ENCODE measurements at regions not wholly inside any gene's neighbourhood (a gene's known extent, or its start where the extent isn't known, plus 50 kb on each side); places are given as distances from the start of the nearest gene placed in this dataset.
"Not testable (repeated sequence)": the region's sequence is repeated elsewhere in the genome, so short reads cannot be mapped to it uniquely, and the experiment has no call there.

DNA sequence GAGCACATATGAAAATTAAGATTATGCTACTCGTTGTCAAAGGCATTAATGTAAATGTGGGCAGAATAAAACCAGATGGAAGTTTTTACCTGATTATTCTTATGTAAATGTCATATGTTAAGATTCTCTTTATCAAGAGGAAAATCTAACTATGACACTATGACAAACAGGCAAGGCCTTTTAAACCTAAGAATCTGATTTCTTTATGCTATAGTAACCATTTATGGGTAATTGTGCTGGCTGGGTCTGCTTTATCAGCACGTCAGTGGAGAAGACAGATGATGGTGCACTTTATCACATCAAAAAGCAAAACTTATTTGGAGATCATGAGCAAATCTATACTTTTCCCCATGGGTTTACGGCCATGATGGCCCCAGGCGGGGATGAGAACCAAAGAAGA, 412.0 kb upstream of the NOX3 start:
- DNase-seq (ENCODE audit: low spot score), result peak; percentile 92

DNA sequence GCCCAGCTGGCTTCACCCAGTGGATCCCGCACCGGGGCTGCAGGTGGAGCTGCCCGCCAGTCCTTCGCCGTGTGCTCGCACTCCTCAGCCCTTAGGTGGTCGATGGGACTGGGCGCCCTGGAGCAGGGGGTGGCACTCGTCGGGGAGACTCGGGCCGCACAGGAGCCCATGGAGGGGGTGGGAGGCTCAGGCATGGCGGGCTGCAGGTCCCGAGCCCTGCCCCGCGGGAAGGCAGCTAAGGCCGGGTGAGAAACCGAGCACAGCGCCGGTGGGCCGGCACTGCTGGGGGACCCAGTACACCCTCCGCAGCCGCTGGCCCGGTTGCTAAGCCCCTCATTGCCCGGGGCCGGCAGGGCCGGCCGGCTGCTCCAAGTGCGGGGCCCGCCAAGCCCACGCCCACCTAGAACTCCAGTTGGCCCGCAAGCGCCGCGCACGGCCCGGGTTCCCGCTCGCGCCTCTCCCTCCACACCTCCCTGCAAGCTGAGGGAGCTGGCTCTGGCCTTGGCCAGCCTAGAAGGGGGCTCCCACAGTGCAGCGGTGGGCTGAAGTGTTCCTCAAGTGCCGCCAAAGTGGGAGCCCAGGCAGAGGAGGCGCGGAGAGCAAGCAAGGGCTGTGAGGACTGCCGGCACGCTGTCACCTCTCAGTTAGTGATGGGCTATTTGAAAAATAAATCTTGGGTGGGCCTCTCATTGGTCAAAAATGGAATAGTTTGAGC, 411.2 kb upstream of the NOX3 start:
- not testable (repeated sequence) for DNase-seq (ENCODE audit: low spot score)

DNA sequence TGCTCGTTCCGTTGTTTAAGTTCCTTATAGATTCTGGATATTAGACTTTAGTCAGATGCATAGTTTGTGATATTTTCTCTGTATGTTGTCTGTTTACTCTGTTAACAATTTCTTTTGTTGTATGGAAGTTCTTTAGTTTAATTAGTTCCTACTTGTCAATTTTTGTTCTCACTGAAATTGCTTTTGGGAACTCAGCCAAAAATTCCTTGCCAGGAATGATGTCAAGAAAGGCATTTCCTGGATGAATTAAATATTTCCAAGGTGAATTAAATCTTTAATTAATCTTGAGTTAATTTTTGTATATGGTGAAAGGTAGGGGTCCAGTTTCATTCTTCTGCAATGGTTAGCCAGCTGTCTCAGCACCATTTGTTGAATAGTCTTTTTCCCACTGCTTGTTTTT, 406.2 kb upstream of the NOX3 start:
- DNase-seq (ENCODE audit: low spot score), result no peak

DNA sequence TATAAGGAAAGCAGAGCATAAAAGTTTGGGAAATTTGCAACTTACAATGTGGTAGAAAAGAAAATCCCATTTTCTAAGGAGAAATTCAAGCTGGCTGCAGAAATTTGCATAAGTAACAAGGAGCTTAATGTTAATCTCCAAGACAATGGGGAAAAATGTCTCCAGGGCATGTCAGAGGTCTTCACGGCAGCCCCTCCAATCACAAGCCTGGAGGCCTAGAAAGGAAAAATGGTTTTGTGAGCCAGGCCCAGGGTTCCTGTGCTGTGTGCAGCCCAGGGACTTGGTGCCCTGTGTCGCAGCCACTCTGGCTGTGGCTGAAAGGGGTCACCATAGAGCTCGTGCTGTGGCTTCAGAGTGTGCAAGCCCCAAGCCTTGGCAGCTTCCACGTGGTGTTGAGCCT, 403.3 kb upstream of the NOX3 start:
- DNase-seq (ENCODE audit: low spot score), result not testable (repeated sequence)

DNA sequence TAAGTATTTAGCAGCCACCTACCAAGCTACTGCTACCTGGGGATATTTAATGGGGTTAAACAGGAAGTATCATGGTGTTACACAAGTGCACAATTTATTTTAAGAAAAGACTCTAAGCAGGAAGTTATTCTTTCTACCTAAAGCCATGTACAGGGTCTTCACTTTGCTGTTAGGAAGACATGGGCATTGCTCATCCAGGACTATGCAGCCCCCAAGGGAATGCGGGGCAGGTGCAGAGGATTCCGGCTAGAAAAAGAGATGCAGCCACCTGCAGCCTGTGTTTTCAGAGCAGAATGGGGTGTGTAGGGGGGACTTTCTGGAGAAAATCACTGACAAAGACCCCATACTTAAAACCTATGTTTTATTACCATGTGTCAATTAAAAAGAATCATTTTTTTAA, 399.1 kb upstream of the NOX3 start:
- DNase-seq (ENCODE audit: low spot score), result no peak

DNA sequence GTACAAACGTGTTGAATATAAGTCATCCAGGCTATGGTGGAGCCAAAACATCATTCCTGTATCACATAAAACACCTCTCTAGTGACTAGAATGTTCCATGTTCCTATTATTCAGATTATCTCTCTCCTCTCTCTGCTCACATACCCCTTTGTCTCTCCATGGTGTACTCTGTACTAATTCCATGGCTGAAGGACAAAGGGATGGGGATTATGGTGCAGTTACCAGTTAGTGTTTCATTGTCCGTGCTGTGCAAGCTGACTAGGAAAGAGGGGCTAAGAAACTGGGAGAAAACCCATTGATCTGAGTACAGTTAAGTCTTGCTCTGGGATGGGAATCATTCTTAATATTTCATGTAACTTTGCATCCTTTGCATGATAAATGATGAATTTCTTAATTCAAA, 397.4 kb upstream of the NOX3 start:
- no peak for DNase-seq (ENCODE audit: low spot score)

DNA sequence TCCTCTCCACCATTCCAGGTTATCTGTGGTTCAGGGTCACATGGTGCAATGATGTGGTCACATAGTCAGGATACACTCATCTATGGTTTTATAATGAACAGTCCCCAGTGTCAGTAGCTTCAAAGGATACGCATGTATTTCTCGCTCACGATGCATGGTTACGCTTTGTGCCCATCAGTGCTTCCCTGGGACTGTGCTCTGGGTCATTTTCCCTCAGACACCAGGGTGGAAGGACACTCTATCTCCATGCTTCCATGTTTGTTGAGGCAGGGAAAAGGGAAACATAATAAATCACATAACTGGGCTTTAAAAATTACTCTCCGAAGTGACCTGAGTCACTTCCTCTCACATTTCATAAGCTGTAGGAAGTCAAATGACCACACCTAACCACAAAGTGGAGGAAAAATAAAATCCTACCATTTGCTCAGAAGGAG, 394.8 kb upstream of the NOX3 start:
- DNase-seq (ENCODE audit: low spot score), result no peak

DNA sequence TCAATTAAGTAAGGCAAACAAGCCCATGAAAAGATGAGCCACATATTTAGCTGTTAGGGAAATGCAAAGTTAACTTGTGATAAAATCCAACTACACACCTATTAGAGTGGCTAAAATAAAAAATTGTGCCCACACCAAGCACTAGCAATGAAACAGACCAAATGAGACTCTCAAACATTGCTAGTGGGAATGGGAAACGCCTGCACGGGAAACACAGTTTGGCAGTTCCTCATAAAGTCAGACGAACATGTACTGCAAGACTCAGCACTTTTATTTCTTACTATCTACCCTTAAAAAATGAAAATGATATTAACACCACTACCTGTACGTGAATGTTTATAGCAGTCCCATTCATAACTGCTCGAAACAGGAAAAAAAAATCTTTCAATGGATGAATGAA, 392.1 kb upstream of the NOX3 start:
- DNase-seq (ENCODE audit: low spot score), result no peak

DNA sequence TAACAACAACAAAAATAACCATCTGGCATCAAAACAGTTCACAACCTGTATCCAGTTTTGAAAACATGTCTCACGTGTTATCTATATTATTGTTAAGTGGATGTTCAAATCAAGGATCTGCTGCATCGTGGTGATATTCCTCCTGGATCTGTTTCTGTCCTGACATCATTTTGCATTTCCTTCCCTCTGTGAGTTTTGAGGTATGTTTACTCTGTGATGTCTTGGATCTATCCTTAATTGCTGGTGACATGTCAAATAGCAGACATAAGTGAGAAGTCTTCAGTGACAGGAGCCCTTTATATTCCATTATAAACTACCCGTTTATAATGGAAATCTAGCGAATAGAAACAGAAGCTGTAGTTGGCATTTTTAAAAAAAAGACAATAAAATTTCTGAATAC, 381.8 kb upstream of the NOX3 start:
- DNase-seq (ENCODE audit: low spot score), result no peak

DNA sequence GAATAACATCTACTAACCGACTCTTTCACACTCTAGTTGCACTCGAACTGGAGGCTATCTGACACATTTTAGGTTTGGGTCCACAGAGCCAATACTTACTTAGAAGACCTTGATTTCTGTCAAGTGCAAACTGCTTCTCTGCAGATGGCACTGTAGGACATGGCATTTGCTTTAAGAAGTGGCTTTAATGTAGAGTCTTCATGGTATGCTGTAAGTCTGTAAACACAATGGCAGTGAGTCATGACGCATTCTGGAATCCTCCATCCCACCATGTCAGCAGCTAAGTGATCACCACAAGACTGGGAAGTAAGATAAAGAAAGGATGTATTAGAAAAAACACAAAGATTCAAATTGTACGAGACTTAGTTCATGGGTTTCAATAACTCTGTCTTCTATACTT, 377.0 kb upstream of the NOX3 start:
- no peak for DNase-seq (ENCODE audit: low spot score)

DNA sequence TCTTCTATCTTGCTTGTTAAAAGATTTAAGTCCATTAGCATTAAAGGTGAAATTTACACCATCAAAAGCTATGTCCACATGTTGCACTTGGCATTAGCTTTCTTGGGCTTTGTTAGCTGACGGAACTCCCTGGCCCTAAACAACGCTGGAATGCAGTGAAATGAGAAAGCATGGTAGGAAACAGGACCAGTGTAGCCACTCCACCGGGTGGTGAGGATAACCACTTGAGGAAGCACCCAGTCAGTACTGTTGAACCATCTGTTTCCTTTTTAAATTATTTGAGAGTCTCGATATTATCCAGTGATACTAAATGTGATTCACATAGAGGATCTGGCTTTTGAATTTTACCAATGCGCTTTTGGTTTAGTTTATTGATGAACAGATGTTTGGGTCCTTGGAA, 374.9 kb upstream of the NOX3 start:
- no peak for DNase-seq (ENCODE audit: low spot score)

DNA sequence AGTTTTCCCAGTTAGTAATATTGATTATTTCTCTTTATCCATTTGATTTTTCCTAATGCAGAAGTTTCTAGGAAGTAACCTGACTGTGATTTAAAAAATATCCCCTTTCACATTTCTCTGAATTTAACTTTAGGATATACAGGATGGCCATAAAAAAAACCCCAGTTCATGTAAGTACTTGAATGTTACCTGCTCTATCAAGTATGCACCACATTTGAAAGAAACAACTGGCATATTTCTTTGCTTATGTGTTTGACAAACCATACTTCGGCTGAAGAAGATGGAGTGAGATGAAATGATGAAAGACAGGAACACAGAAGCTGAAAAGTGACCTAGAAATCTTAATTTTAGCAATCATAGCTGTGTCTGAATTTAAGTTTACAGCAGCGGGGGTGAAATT, 374.0 kb upstream of the NOX3 start:
- no peak for DNase-seq (ENCODE audit: low spot score)

DNA sequence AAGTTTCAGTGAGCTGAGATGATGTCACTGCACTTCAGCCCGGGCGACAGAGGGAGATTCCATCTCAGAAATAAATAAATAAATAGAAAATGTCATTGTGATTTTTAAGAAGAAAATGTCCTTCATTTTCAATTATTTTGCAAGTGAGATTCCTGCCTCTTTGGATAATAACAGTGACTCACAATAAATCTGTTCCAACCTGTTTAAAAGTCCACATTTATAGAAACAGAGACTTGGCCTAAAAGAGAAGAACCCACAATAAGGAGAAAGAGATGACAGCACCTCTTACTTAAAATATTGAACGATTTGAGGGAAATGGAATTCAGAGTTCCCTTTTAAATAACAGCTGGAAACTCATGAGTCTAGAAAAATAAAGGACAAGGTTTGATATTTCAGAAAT, 373.4 kb upstream of the NOX3 start:
- DNase-seq (ENCODE audit: low spot score), result no peak

DNA sequence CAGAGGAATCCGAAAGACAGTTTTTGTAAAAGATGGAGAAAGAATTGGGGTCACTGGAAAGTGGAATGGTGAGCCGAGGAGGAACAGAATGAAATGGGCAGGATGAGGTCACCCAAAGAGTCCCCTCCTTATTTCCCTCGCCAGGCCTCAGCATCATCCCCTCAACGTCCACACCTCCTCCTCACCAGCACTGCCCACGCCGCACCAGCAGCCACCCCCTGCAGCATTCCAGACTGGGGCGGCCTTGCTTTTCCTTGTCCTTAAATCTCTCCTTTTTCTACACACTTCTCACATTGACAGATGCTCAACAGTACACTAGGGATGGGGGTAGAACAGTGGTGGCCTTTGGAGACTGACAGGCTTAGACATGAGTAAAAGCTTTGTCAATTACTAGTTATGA, 363.1 kb upstream of the NOX3 start:
- DNase-seq (ENCODE audit: low spot score), result no peak

DNA sequence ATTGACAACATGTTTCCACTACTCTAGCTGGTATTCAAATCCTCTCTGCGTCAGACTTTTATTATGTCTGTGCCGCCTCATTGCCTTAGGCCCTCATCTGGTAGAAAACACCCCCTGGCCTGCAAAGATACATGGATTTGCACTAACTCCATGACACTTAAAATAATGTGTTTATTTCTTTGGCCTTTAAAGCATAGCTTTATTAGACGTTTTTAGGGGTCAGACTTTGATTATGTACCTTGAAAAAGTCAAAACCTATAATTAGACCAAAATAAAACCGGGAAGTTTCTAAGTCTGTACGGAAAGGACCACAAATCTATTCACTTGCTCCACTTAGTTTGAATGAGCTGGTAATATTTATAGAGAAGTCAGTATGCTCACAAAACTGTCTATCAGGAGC, 357.9 kb upstream of the NOX3 start:
- no peak for DNase-seq (ENCODE audit: low spot score)

DNA sequence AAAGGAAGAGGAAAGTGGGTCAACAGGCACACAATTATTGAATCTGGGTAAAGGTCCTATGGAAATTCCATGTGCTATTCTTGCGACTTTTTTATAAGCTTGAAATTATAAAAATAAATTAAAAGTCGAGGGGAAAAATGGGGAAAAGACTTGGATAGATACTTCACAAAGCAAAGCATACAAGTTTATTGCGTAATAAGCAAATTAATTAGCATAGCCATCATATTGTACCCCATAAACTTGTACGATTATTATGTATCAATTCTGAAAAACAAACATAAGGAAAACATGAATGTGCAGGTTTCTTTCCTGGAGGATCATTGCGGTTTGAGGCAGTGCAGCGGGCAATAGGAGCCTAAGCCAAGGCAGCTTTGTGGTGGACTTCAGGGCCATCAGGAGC, 351.6 kb upstream of the NOX3 start:
- DNase-seq (ENCODE audit: low spot score), result no peak

DNA sequence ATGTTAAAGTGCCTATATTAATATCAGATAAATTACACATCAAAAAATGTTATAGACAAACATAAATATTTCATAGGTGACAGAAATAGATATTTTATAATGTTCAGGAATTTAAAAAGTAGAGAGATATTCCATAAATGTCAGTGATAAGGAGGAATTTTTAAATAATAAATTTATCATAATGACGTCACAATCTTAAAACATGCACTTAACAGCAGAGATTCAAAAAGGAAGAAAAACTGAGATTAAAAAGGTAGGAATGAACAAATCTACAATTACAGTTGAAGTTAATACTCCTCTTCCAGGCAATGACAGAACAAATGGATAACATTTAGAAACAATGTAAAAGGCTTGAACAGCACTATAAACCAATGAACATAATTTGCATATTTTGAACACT, 345.4 kb upstream of the NOX3 start:
- DNase-seq (ENCODE audit: low spot score), result no peak

DNA sequence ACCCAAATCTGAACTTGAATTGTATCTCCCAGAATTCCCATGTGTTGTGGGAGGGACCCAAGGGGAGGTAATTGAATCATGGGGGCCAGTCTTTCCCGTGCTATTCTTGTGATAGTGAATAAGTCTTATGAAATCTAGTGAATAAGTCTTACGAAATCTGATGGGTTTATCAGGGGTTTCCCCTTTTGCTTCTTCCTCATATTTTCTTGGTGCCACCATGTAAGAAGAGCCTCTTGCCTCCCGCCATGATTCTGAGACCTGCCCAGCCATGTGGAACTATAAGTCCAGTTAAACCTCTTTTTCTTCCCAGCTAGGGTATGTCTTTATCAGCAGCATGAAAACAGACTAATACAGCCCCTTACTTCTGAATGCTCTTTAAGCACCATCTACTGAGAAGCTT, 343.2 kb upstream of the NOX3 start:
- not testable (repeated sequence) for DNase-seq (ENCODE audit: low spot score)

DNA sequence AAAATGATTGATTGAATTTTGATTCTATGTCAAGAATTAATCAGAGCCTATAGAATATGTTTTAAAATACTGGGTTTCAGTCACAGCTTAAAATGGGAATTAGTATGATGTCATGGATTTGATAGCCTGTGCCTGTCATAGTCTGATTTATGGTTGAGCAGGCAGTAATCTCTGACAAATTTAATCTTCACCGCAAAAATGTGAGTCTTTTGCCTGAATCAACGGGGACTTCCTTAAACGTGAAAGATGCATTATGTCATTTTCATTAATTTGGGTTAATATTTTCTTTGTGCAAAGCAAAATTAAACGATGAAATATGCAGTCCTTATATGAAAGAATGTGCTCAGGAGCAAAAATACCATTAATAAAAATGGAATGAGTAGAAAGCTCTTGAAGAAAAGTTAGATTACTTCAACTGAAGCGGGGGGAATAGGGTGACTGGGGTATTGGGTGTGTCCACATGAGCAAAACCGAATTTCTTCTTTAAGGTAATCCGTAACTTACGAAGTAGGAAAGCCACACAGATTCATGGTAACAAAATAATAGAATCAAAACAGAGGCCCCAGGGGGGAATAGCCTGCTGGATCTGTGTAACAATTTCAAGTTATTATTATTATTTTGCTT, 339.6 kb upstream of the NOX3 start:
- DNase-seq (ENCODE audit: low spot score), result no peak

DNA sequence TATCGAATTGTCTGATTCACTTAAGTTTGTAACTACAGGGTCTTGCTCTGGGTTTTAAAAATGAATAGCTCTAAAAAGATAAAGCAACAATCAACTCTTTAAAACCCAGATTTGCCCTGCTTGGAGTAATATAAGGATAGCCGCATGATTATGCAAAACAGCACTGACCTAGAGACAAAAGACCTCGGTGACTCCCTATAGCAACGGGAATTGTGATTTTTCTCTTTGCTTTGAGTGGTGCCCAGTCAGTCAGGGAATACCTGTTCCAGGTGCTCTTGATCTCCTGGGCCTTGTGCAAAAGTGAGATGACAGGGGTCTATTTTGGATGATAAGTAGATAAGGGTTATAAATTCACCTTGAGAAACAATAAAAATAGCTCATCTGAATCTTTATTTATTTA, 336.3 kb upstream of the NOX3 start:
- no peak for DNase-seq (ENCODE audit: low spot score)

DNA sequence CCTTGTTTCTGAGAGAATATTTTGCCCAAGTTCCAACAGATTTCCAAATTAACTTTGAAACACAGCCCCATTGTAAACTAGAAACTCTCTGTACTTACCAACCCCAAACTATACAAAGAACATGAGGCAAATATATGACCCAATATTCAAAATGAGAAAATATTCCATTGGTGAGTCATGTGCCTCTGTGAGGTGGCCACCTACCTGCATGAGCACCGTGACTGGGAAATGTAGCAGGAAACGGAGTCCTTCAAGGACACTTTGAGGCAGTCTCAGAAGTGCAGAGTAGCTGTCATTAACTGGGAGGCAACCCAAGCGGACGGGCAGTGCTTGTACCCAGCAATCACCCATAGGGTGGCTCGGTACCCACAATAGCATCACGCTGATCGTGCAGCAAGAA, 335.5 kb upstream of the NOX3 start:
- DNase-seq (ENCODE audit: low spot score), result no peak

DNA sequence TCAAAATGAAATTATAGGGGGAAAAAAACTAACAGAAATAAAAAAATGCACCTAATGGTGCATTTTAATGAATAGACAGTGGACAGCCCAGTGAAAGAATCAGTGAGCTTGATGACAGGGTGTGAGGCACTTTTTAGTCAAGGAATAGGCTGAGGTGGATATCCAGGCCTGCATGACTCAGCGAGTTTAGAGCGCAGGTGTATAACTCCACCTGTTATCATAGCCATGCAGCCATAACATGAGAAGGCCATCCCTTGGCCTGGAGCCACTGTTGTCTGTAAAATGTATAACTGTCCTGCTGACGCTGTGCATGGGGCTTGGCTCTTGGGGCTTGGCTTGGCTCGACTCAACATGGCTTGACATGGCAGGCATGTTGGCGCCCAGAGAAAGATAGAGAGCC, 331.5 kb upstream of the NOX3 start:
- DNase-seq (ENCODE audit: low spot score), result no peak

DNA sequence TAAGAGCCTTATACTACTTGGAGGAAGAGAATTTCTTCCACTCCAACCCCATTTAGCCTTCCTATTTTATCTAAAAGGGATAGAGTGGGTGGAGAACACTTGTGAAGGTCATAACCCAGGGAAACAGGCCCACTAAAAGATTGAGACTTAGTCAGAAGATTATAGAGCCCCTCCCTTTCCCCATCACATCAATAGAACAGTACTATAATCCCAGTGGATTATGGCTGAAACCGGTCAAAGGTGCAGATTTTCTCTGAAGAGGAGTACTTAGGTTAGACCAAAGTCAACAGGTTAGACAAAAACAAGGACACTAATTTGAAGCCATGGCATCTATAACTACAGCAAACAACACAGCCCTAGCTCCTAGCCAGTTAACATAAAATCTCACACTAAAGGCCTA, 330.9 kb upstream of the NOX3 start:
- no peak for DNase-seq (ENCODE audit: low spot score)

Measured in SK-N-DZ (cell line).